Mesenchymal stem cell (in vitro differentiated cells and primary cell): ENCODE measurements at regions not wholly inside any gene's neighbourhood (a gene's known extent, or its start where the extent isn't known, plus 50 kb on each side); places are given as distances from the start of the nearest gene placed in this dataset.

Experiments
- DNase-seq: peaks from one replicate; pipeline ENCODE4 v3.0.0-alpha.2; 2013
- H2AFZ ChIP-seq: one replicate; pipeline ENCODE4 v1.6.1; 2013; ENCODE audit warnings: low read depth, mild to moderate bottlenecking, control low read depth, inconsistent platforms, low read length, moderate library complexity
- H2AK5ac ChIP-seq: 2 replicates; pipeline ENCODE4 v1.6.1; 2013; ENCODE audit warnings: low read length, moderate library complexity, mild to moderate bottlenecking, inconsistent platforms; ENCODE audit not compliant: severe bottlenecking
- H2BK120ac ChIP-seq: one replicate; pipeline ENCODE4 v1.6.1; 2013; ENCODE audit warnings: low read depth, mild to moderate bottlenecking, inconsistent platforms, low read length, moderate library complexity
- H2BK12ac ChIP-seq, 2 experiments: one replicate each; pipeline ENCODE4 v1.6.1; 2013; ENCODE audit warnings: inconsistent platforms in 2 of 2, low read length in 2 of 2, mild to moderate bottlenecking in 2 of 2, moderate library complexity in 2 of 2, control low read depth in 1 of 2
- H2BK15ac ChIP-seq: one replicate; pipeline ENCODE4 v1.6.1; 2013; ENCODE audit warnings: mild to moderate bottlenecking, low read depth, inconsistent platforms; ENCODE audit not compliant: poor library complexity, severe bottlenecking
- H2BK5ac ChIP-seq: 2 replicates; pipeline ENCODE4 v1.6.1; 2013; ENCODE audit warnings: low read depth, mild to moderate bottlenecking, low read length, control low read depth, inconsistent platforms; ENCODE audit not compliant: poor library complexity, severe bottlenecking
- H3K14ac ChIP-seq, 2 experiments: one replicate each; pipeline ENCODE4 v1.6.1; 2013; ENCODE audit warnings: inconsistent platforms in 2 of 2, low read length in 2 of 2, control low read depth in 1 of 2, mild to moderate bottlenecking in 1 of 2, moderate library complexity in 1 of 2
- H3K18ac ChIP-seq, 2 experiments: one replicate each; pipeline ENCODE4 v1.6.1; 2013; ENCODE audit warnings: inconsistent platforms in 2 of 2, low read length in 2 of 2, control low read depth in 1 of 2, low read depth in 1 of 2, mild to moderate bottlenecking in 1 of 2
- H3K23ac ChIP-seq, 2 experiments: one replicate each; pipeline ENCODE4 v1.6.1; 2013; ENCODE audit warnings: inconsistent platforms in 2 of 2, low read length in 2 of 2, mild to moderate bottlenecking in 2 of 2, moderate library complexity in 2 of 2, control low read depth in 1 of 2
- H3K27ac ChIP-seq: 2 replicates; pipeline ENCODE4 v1.5.1; 2013; ENCODE audit warnings: mild to moderate bottlenecking, moderate library complexity, low read length, control low read depth, inconsistent platforms; ENCODE audit not compliant: poor library complexity, severe bottlenecking
- H3K27me3 ChIP-seq, 2 experiments: 2 replicates each; pipeline versions ENCODE4 v1.6.1 to v1.7.0; 2013; ENCODE audit warnings: low read length in 2 of 2, mild to moderate bottlenecking in 2 of 2, moderate library complexity in 2 of 2, control low read depth in 1 of 2, inconsistent platforms in 1 of 2; ENCODE audit not compliant: control insufficient read depth in 1 of 2, insufficient read depth in 1 of 2
- H3K36me3 ChIP-seq, 2 experiments: 2 replicates each; pipeline versions ENCODE4 v1.6.1 to v1.7.0; 2013; ENCODE audit warnings: low read length in 2 of 2, control low read depth in 1 of 2, inconsistent platforms in 1 of 2, low read depth in 1 of 2, mild to moderate bottlenecking in 1 of 2; ENCODE audit not compliant: insufficient read depth in 2 of 2, control insufficient read depth in 1 of 2
- H3K4ac ChIP-seq, 2 experiments: one replicate each; pipeline ENCODE4 v1.6.1; 2013; ENCODE audit warnings: inconsistent platforms in 2 of 2, low read length in 2 of 2, mild to moderate bottlenecking in 2 of 2, moderate library complexity in 2 of 2, control low read depth in 1 of 2, low read depth in 1 of 2
- H3K4me1 ChIP-seq: 2 replicates; pipeline ENCODE4 v1.6.1; 2013; ENCODE audit warnings: low read depth, low read length, control low read depth; ENCODE audit not compliant: control insufficient read depth, insufficient read depth
- H3K4me2 ChIP-seq: 2 replicates; pipeline ENCODE4 v1.6.1; 2013; ENCODE audit warnings: low read length, mild to moderate bottlenecking, inconsistent platforms; ENCODE audit not compliant: poor library complexity, severe bottlenecking
- H3K4me3 ChIP-seq, 2 experiments: 2 replicates each; pipeline versions ENCODE4 v1.5.1 to v1.7.0; 2013; ENCODE audit warnings: low read length in 2 of 2, mild to moderate bottlenecking in 2 of 2, control low read depth in 1 of 2, low read depth in 1 of 2; ENCODE audit not compliant: insufficient read depth in 1 of 2
- H3K79me1 ChIP-seq: replicated peaks from 2 replicates; pipeline ENCODE4 v1.6.1; 2013; ENCODE audit warnings: mild to moderate bottlenecking, control low read depth, low read length, inconsistent platforms; ENCODE audit not compliant: poor library complexity, severe bottlenecking
- H3K9ac ChIP-seq: 2 replicates; pipeline ENCODE4 v1.7.0; 2013; ENCODE audit warnings: mild to moderate bottlenecking, low read length, moderate library complexity
- H3K9me3 ChIP-seq: 2 replicates; pipeline ENCODE4 v1.7.0; 2013; ENCODE audit warnings: mild to moderate bottlenecking, low read length; ENCODE audit not compliant: control insufficient read depth
- H4K8ac ChIP-seq: one replicate; pipeline ENCODE4 v1.6.1; 2013; ENCODE audit warnings: inconsistent platforms, mild to moderate bottlenecking, low read length, moderate library complexity
- H4K91ac ChIP-seq: one replicate; pipeline ENCODE4 v1.6.1; 2013; ENCODE audit warnings: mild to moderate bottlenecking, low read length, inconsistent platforms
- WGBS: methylation state at CpG from one replicate; pipeline ENCODE4 v1.1.7; 2013; ENCODE audit warnings: mixed read lengths; 5-methylcytosine and 5-hydroxymethylcytosine counted together

DNA sequence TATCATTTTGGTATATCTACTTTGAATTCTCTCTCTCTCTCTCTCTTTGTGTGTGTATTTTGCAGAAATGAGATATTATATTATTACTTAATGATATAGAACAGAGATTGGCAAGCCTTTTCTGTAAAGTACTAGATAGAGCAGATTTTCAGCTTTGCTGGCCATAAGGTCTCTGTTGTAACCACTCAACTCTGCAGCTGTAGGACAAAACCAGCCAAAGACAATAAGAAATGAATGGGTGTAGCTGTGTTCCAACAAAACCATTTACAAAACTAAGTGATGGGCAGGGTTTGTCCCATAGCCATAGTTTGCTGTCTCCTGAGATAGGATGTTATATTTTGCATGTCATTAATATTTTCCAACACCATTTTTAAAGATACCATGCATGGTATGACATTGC, 91.2 kb upstream of the TSHZ2 start:
- Histone ChIP-seq H2BK15ac (no peak overlapping the region), H2BK12ac (no peak overlapping the region), H3K27me3 (no peaks in the 10 kb centered on the region), H3K4me2 (no peak overlapping the region), H3K4me3 (no peak overlapping the region), H3K36me3 (no peaks in the 10 kb centered on the region), H3K9me3 (peaks cover 8% of the 10 kb centered on the region), H4K91ac (no peak overlapping the region), H4K8ac (no peak overlapping the region), H3K9ac (no peak overlapping the region), H3K79me1 (no peaks in the 10 kb centered on the region), H3K4ac (no peak overlapping the region), H3K18ac (no peak overlapping the region), H3K23ac (no peak overlapping the region), H2BK5ac (no peak overlapping the region), H2AK5ac (no peak overlapping the region), H3K14ac (no peak overlapping the region), H2AFZ (no peak overlapping the region), H3K27ac (no peak overlapping the region), H2BK120ac (no peak overlapping the region), H3K4me1 (no peaks in the 10 kb centered on the region)
- no peak for DNase-seq

GRCh38 chr20:52880259-52880658, 91.9 kb upstream of the TSHZ2 start:
- H2AFZ ChIP-seq = no peak overlapping the region
- H4K8ac ChIP-seq = no peak overlapping the region
- H2BK5ac ChIP-seq = no peak overlapping the region
- no peak overlapping the region for H2BK15ac ChIP-seq
- no peak overlapping the region for H2BK12ac ChIP-seq
- no peak overlapping the region for H3K9ac ChIP-seq
- H2BK120ac ChIP-seq = no peak overlapping the region
- no peak overlapping the region for H3K18ac ChIP-seq
- H3K23ac ChIP-seq = no peak overlapping the region
- H3K9me3 ChIP-seq = peaks cover 8% of the 10 kb centered on the region
- no peaks in the 10 kb centered on the region for H3K27me3 ChIP-seq
- WGBS = 66% methylated on average over 3 of the region's 3 CpGs
- H3K14ac ChIP-seq = no peak overlapping the region
- H4K91ac ChIP-seq = no peak overlapping the region
- no peak for DNase-seq
- H3K4me3 ChIP-seq = no peak overlapping the region
- H3K4ac ChIP-seq = no peak overlapping the region
- H3K4me2 ChIP-seq = no peak overlapping the region
- H3K36me3 ChIP-seq = no peaks in the 10 kb centered on the region
- no peaks in the 10 kb centered on the region for H3K79me1 ChIP-seq
- H2AK5ac ChIP-seq = no peak overlapping the region
- H3K27ac ChIP-seq = no peak overlapping the region
- no peaks in the 10 kb centered on the region for H3K4me1 ChIP-seq

GRCh38 chr20:52874241-52874640, 97.9 kb upstream of the TSHZ2 start:
- no peak overlapping the region for H2BK120ac ChIP-seq
- no peaks in the 10 kb centered on the region for H3K9me3 ChIP-seq
- no peak overlapping the region for H3K4me3 ChIP-seq
- no peak overlapping the region for H3K23ac ChIP-seq
- no peak overlapping the region for H3K4ac ChIP-seq
- DNase-seq = no peak
- H3K9ac ChIP-seq = no peak overlapping the region
- 77% methylated on average over 2 of the region's 3 CpGs for WGBS
- H2BK15ac ChIP-seq = no peak overlapping the region
- no peaks in the 10 kb centered on the region for H3K36me3 ChIP-seq
- H2BK5ac ChIP-seq = no peak overlapping the region
- H3K14ac ChIP-seq = no peak overlapping the region
- H3K4me2 ChIP-seq = no peak overlapping the region
- H2BK12ac ChIP-seq = no peak overlapping the region
- H3K18ac ChIP-seq = no peak overlapping the region
- H2AK5ac ChIP-seq = no peak overlapping the region
- H2AFZ ChIP-seq = no peak overlapping the region
- no peaks in the 10 kb centered on the region for H3K4me1 ChIP-seq
- no peak overlapping the region for H3K27ac ChIP-seq
- no peaks in the 10 kb centered on the region for H3K79me1 ChIP-seq
- H3K27me3 ChIP-seq = no peaks in the 10 kb centered on the region
- no peak overlapping the region for H4K91ac ChIP-seq
- H4K8ac ChIP-seq = no peak overlapping the region

DNA sequence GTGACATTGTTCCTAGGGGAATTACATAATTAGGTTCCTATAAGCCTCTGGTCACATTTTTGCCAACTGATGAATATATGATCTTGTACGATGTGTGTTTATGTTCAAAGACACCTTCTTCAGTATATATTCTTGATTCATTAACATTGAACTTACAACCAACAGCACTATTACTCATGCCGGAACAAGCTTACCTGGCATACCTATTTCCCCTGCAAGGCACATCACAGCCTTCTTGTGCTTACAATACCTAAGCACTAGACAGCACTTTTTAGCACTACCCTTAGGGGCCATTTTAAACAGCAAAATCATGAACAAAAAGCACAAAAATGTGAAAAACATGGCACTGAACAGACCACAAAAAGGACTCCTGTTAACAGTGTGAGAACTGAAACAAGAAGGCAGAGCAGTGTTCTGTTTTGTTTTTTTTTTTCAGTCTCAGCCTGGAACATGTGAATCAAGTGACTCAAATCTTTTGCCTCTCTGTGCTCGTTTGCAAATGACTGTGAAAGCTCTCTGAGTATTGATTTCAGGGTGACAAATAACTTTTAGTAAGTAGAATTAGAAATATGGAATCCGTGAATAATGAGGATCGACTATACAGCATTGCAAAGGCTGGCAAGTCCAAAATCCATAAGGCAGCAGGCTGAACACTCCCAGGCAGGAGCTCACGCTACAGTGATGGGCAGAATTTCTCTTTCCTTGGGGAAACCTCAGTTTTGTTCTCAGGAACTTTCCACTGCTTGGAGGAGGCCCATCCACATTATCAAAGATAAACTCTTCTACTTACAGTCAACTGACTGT, 102.3 kb upstream of the TSHZ2 start:
- Histone ChIP-seq H3K4ac (no peak overlapping the region), H2BK5ac (no peak overlapping the region), H2BK12ac (no peak overlapping the region), H2AK5ac (no peak overlapping the region), H4K91ac (no peak overlapping the region), H3K9me3 (no peaks in the 10 kb centered on the region), H3K36me3 (no peaks in the 10 kb centered on the region), H3K18ac (no peak overlapping the region), H3K4me1 (no peaks in the 10 kb centered on the region), H3K27me3 (no peaks in the 10 kb centered on the region), H2AFZ (no peak overlapping the region), H3K4me3 (no peak overlapping the region), H4K8ac (no peak overlapping the region), H3K4me2 (no peak overlapping the region), H2BK120ac (no peak overlapping the region), H3K9ac (no peak overlapping the region), H3K23ac (no peak overlapping the region), H2BK15ac (no peak overlapping the region), H3K79me1 (no peaks in the 10 kb centered on the region), H3K14ac (no peak overlapping the region), H3K27ac (no peak overlapping the region)
- DNase-seq = no peak
- WGBS = 89% methylated on average over 6 of the region's 6 CpGs
